ENCODE measurements at regions not wholly inside any gene's neighbourhood (a gene's known extent, or its start where the extent isn't known, plus 50 kb on each side); places are given as distances from the start of the nearest gene placed in this dataset.

DNA sequence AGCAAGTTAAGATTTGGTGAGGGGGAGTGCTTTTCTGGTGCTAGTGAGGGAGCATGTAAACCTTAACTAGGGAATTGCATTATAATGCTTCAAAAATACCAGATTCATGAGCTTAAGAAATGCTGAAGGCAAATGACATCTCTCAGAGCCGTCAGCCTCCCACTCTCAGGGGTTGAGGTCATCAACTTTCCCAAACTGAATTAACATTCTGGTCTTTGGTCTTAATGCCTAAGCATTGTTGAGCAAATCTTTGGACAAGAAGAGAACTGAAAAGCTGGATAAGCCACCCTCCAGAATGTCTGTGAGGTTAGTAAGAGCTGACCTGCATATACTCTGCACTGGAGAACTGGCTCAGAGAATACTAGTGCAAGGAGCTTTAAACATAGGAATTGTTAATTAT lies 124.9 kb upstream of the GAP43 start:
- H3K27ac ChIP-seq (ENCODE audit: low read depth in 2 of 2, low read length in 1 of 2): no peak overlapping the region
- H3K9me3 ChIP-seq (ENCODE audit: control insufficient read depth in 2 of 2, insufficient read depth in 1 of 2, low read depth in 1 of 2, low read length in 1 of 2): no peaks in the 10 kb centered on the region
- no peak overlapping the region for H3K4me3 ChIP-seq (ENCODE audit: low read depth in 1 of 2, low read length in 2 of 2)
- no peaks in the 10 kb centered on the region for H3K27me3 ChIP-seq (ENCODE audit: control insufficient read depth in 1 of 2, insufficient read depth in 2 of 2, low read length in 2 of 2)
- H3K4me1 ChIP-seq (ENCODE audit: control insufficient read depth in 2 of 2, insufficient read depth in 2 of 2, low read length in 1 of 2): no peaks in the 10 kb centered on the region
- H3K36me3 ChIP-seq (ENCODE audit: control insufficient read depth in 2 of 2, insufficient read depth in 2 of 2, low read length in 1 of 2): no peaks in the 10 kb centered on the region
- 71 to 79% methylated on average over 1 of the region's 1 CpG for WGBS, 2 donors

DNA sequence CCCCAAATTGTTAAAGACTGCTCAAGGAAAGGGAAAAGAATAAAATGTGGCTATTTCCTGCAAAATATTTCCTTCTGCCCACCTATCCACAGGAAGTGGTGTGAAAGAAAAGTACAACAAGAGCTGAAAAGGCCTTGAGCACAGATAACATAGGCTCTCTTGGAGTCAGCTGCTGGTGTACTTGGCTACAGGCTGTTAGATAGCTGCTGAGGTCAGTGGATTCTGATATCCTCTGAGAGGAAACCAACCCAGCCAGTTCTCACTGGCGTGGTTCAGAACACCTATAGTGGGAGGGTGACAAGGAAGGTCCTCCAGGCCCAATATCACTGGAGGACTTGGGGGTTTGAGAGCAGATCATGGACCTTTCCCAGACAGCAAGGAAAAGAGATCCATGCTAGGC lies 124.4 kb upstream of the GAP43 start:
- Histone ChIP-seq H3K4me3 (ENCODE audit: low read depth in 1 of 2, low read length in 2 of 2) (no peak overlapping the region), H3K27me3 (ENCODE audit: control insufficient read depth in 1 of 2, insufficient read depth in 2 of 2, low read length in 2 of 2) (no peaks in the 10 kb centered on the region), H3K4me1 (ENCODE audit: control insufficient read depth in 2 of 2, insufficient read depth in 2 of 2, low read length in 1 of 2) (no peaks in the 10 kb centered on the region), H3K9me3 (ENCODE audit: control insufficient read depth in 2 of 2, insufficient read depth in 1 of 2, low read depth in 1 of 2, low read length in 1 of 2) (no peaks in the 10 kb centered on the region), H3K36me3 (ENCODE audit: control insufficient read depth in 2 of 2, insufficient read depth in 2 of 2, low read length in 1 of 2) (no peaks in the 10 kb centered on the region), H3K27ac (ENCODE audit: low read depth in 2 of 2, low read length in 1 of 2) (no peak overlapping the region)
- WGBS, 2 donors: 58 to 63% methylated on average over 1 of the region's 1 CpG

DNA sequence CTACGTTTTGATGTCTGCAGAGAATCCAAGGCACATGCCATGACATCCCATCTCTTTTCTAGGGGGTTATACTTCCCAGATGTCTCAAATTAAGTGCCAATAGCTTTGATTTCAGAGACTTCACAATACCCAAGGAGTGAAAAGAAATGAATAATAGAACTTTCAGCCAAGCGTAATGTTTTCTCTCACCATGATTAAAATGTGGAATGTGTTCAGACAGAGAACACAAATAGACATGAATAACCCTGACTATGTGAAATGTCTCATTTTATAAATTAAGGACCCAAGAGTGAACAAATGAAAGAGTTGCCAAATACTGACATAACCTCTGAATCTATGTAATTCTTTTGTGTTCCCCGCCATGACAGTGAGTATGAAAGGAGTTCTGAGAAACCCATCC lies 123.6 kb upstream of the GAP43 start:
- H3K4me3 ChIP-seq (ENCODE audit: low read depth in 1 of 2, low read length in 2 of 2): no peak overlapping the region
- no peak overlapping the region for H3K27ac ChIP-seq (ENCODE audit: low read depth in 2 of 2, low read length in 1 of 2)
- WGBS, 2 donors: 75 to 84% methylated on average over 3 of the region's 3 CpGs
- H3K9me3 ChIP-seq (ENCODE audit: control insufficient read depth in 2 of 2, insufficient read depth in 1 of 2, low read depth in 1 of 2, low read length in 1 of 2): no peaks in the 10 kb centered on the region
- H3K4me1 ChIP-seq (ENCODE audit: control insufficient read depth in 2 of 2, insufficient read depth in 2 of 2, low read length in 1 of 2): no peaks in the 10 kb centered on the region
- H3K27me3 ChIP-seq (ENCODE audit: control insufficient read depth in 1 of 2, insufficient read depth in 2 of 2, low read length in 2 of 2): no peaks in the 10 kb centered on the region
- no peaks in the 10 kb centered on the region for H3K36me3 ChIP-seq (ENCODE audit: control insufficient read depth in 2 of 2, insufficient read depth in 2 of 2, low read length in 1 of 2)

DNA sequence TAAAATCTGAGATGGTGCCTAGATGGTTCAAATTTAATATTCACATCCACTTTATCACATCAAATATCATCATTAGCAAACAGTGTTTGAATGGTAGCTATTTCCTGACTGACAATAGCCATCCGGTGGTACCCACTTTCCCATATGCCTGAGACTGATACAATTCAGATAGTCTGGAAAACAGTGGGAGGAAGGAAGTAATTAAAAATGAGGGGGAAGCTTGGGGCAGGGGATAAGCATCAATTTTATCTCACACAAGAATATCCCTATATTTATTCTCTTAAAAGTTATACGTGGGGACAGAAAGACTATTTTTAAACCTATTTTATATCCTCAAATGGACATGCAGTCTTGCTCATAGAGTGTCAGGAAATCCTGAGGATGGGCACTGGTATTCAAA lies 122.5 kb upstream of the GAP43 start:
- no peaks in the 10 kb centered on the region for H3K4me1 ChIP-seq (ENCODE audit: control insufficient read depth in 2 of 2, insufficient read depth in 2 of 2, low read length in 1 of 2)
- no peak overlapping the region for H3K4me3 ChIP-seq (ENCODE audit: low read depth in 1 of 2, low read length in 2 of 2)
- no peak overlapping the region for H3K27ac ChIP-seq (ENCODE audit: low read depth in 2 of 2, low read length in 1 of 2)
- H3K27me3 ChIP-seq (ENCODE audit: control insufficient read depth in 1 of 2, insufficient read depth in 2 of 2, low read length in 2 of 2): no peaks in the 10 kb centered on the region
- 35 to 50% methylated on average over 2 of the region's 2 CpGs for WGBS, 2 donors
- no peaks in the 10 kb centered on the region for H3K36me3 ChIP-seq (ENCODE audit: control insufficient read depth in 2 of 2, insufficient read depth in 2 of 2, low read length in 1 of 2)
- H3K9me3 ChIP-seq (ENCODE audit: control insufficient read depth in 2 of 2, insufficient read depth in 1 of 2, low read depth in 1 of 2, low read length in 1 of 2): peaks cover 0 to 3% of the 10 kb centered on the region in 2 donors

DNA sequence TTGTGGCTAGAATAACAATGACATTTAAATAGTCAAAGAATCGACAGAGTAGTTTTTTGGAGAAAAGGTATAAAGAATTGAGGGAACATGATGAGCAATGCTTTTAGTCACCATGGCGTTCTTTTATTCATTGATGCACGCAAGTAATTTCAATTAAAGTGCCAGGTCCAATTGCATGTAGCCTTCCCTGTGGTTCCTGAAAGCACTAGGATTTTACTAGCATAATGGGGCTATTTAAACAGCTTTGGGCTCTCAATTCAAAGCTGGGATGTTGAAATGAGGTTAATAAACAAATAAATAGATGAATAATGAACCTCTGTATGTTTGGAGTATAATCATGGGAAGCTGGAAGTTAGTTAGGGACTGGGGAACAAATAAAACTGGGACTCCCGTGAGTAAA lies 121.2 kb upstream of the GAP43 start:
- H3K36me3 ChIP-seq (ENCODE audit: control insufficient read depth in 2 of 2, insufficient read depth in 2 of 2, low read length in 1 of 2): no peaks in the 10 kb centered on the region
- no peak overlapping the region for H3K4me3 ChIP-seq (ENCODE audit: low read depth in 1 of 2, low read length in 2 of 2)
- no peak overlapping the region for H3K27ac ChIP-seq (ENCODE audit: low read depth in 2 of 2, low read length in 1 of 2)
- H3K9me3 ChIP-seq (ENCODE audit: control insufficient read depth in 2 of 2, insufficient read depth in 1 of 2, low read depth in 1 of 2, low read length in 1 of 2): peaks cover 0 to 3% of the 10 kb centered on the region in 2 donors
- 79 to 82% methylated on average over 4 of the region's 4 CpGs for WGBS, 2 donors
- H3K4me1 ChIP-seq (ENCODE audit: control insufficient read depth in 2 of 2, insufficient read depth in 2 of 2, low read length in 1 of 2): no peaks in the 10 kb centered on the region
- H3K27me3 ChIP-seq (ENCODE audit: control insufficient read depth in 1 of 2, insufficient read depth in 2 of 2, low read length in 2 of 2): no peaks in the 10 kb centered on the region

DNA sequence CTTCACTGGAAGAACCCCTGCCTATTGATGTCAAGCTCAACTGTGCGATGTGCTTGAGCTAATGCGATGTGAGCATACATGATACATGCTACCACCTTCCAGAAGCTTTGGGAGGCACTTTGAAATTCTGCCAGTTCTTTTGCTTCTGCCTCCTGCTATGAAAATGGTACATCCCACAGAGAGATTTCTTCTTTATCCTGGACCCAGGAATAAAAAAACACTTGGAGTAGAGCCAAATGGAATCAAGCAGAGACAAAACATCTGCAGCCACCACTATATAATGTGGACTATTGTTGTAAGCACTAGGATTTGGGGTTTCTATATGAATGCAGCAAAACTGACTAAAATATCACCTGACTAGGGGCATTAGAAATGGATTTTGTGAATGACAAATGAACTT lies 119.9 kb upstream of the GAP43 start:
- WGBS, 2 donors: 75 to 89% methylated on average over 2 of the region's 2 CpGs

DNA sequence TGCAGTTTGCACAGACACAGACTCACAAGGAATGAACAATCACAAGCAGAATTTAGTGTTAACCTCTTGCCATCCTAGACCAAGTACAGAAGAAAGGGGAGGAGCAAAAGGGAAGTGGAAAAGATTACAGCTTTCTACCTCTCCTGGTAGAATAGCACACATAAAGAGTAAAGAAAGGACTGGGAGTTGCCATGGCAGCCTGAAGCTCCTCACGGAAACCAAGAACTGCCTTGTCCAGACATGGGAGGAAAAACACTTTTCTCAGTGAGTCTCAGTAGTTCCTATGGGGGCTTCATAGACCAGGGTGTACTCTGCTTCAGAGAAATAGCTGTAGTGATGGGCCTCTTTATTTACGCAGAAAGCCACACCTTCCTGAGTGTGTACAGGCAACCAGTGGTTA lies 114.7 kb upstream of the GAP43 start:
- peaks cover 0 to 4% of the 10 kb centered on the region in 2 donors for H3K27me3 ChIP-seq (ENCODE audit: control insufficient read depth in 1 of 2, insufficient read depth in 2 of 2, low read length in 2 of 2)
- peaks cover 0 to 3% of the 10 kb centered on the region in 2 donors for H3K9me3 ChIP-seq (ENCODE audit: control insufficient read depth in 2 of 2, insufficient read depth in 1 of 2, low read depth in 1 of 2, low read length in 1 of 2)
- H3K4me3 ChIP-seq (ENCODE audit: low read depth in 1 of 2, low read length in 2 of 2): no peak overlapping the region
- peaks cover 0 to 3% of the 10 kb centered on the region in 2 donors for H3K4me1 ChIP-seq (ENCODE audit: control insufficient read depth in 2 of 2, insufficient read depth in 2 of 2, low read length in 1 of 2)
- no peak overlapping the region for H3K27ac ChIP-seq (ENCODE audit: low read depth in 2 of 2, low read length in 1 of 2)
- 75% methylated on average over 2 of the region's 2 CpGs for WGBS, 2 donors
- no peaks in the 10 kb centered on the region for H3K36me3 ChIP-seq (ENCODE audit: control insufficient read depth in 2 of 2, insufficient read depth in 2 of 2, low read length in 1 of 2)

More for the DNA sequence above, 119.9 kb upstream of the GAP43 start:
- Histone ChIP-seq H3K9me3 (ENCODE audit: control insufficient read depth in 2 of 2, insufficient read depth in 1 of 2, low read depth in 1 of 2, low read length in 1 of 2) (peaks cover 0 to 3% of the 10 kb centered on the region in 2 donors), H3K4me3 (ENCODE audit: low read depth in 1 of 2, low read length in 2 of 2) (no peak overlapping the region), H3K36me3 (ENCODE audit: control insufficient read depth in 2 of 2, insufficient read depth in 2 of 2, low read length in 1 of 2) (no peaks in the 10 kb centered on the region), H3K27me3 (ENCODE audit: control insufficient read depth in 1 of 2, insufficient read depth in 2 of 2, low read length in 2 of 2) (no peaks in the 10 kb centered on the region), H3K27ac (ENCODE audit: low read depth in 2 of 2, low read length in 1 of 2) (no peak overlapping the region), H3K4me1 (ENCODE audit: control insufficient read depth in 2 of 2, insufficient read depth in 2 of 2, low read length in 1 of 2) (no peaks in the 10 kb centered on the region)

DNA sequence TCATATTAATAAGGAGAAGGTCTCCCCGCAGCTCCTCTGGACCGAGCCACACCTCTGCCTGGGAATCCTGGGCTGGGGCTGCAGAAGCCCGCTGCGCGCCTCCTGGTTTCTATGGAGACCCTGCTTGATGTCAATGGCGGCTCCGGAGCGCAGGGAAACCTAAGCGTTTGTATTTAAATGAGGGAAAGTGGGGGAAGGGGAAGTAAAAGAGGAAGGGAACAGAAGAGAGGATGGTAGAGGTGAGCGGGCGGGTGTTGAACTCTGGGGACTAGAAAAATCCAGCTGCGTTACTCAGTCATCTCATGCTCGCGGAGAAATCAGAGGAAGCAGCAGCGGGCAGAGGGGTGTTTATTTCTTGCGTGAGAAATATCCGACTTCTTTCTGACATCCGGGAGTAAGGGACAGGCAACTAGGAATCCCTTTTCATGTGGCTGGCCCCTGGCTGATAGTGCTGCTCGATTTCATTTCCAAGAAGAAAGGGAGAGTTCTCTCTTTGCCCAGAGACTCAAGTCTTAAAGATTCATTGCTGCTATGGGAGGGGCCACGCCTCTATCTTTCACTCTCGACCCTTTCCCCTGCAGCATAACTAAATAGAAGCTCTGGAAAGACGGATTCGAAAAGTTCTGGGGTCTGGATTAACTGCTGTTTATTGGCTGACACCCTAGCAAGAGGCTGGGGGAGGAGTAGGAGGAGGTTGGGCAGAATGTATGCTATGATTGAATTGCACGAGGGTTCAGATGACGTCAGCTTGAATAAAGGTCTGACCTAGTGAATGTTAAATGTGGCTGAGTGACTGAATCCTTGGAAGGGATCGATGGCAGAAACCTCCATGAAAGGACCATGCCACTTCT lies 110.5 kb upstream of the GAP43 start:
- Histone ChIP-seq H3K4me1 (ENCODE audit: control insufficient read depth in 2 of 2, insufficient read depth in 2 of 2, low read length in 1 of 2) (peaks cover 2 to 3% of the 10 kb centered on the region in 2 donors), H3K4me3 (ENCODE audit: low read depth in 1 of 2, low read length in 2 of 2) (peak overlapping the region; percentile 9 to 44), H3K27ac (ENCODE audit: low read depth in 2 of 2, low read length in 1 of 2) (no peak overlapping the region), H3K9me3 (ENCODE audit: control insufficient read depth in 2 of 2, insufficient read depth in 1 of 2, low read depth in 1 of 2, low read length in 1 of 2) (no peaks in the 10 kb centered on the region), H3K36me3 (ENCODE audit: control insufficient read depth in 2 of 2, insufficient read depth in 2 of 2, low read length in 1 of 2) (no peaks in the 10 kb centered on the region), H3K27me3 (ENCODE audit: control insufficient read depth in 1 of 2, insufficient read depth in 2 of 2, low read length in 2 of 2) (peaks cover 0 to 4% of the 10 kb centered on the region in 2 donors)
- WGBS, 2 donors: 0 to 1% methylated on average over 26 of the region's 26 CpGs

DNA sequence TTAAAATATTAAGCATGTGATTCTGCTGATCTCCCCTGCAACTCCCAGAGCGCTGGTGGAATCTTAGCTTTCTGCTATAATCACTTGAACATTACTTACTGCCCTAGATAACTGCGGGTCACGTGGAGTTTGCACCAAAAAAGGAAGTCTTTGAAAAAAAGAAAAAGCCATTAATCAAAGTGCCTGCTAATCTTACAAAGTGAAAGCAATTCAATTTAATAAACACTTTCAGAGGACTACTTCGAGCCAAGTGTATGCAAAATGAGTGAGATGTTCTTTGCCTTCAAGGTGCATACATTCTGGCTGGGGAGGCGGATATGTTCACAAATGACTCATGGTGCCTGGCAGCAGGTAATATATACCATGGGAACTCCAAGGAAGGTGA lies 109.9 kb upstream of the GAP43 start:
- H3K4me3 ChIP-seq (ENCODE audit: low read depth in 1 of 2, low read length in 2 of 2): peak overlapping the region in 1 of 2 donors; percentile 44

DNA sequence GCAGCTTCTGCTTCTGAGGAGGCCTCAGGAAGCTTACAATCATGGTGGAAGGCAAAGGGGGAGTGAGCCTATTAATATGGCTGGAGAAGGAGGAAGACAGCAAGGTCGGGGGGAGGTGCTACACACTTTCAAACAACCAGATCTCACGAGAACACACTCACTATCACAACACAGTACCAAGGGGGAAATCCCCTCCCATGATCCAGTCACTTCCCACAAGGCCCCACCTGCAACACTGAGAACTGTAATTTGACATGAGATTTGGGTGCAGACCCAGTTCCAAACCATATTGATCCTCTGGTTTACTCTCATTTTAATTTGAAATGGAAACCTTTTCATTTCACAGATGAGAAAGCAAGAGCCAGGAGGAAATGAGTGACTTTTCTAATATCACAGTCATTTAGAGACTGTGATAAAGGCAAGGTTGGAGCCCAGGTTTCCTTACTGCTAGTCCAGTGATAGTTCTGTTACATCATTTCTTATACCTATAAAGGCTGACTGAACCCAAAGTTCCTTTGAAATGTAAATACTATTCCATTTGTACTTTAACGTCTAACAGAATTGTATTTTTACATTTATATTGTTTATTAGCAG lies 105.8 kb upstream of the GAP43 start:
- Histone ChIP-seq H3K27me3 (ENCODE audit: control insufficient read depth in 1 of 2, insufficient read depth in 2 of 2, low read length in 2 of 2) (no peaks in the 10 kb centered on the region), H3K36me3 (ENCODE audit: control insufficient read depth in 2 of 2, insufficient read depth in 2 of 2, low read length in 1 of 2) (no peaks in the 10 kb centered on the region), H3K4me1 (ENCODE audit: control insufficient read depth in 2 of 2, insufficient read depth in 2 of 2, low read length in 1 of 2) (peaks cover 0 to 2% of the 10 kb centered on the region in 2 donors), H3K9me3 (ENCODE audit: control insufficient read depth in 2 of 2, insufficient read depth in 1 of 2, low read depth in 1 of 2, low read length in 1 of 2) (no peaks in the 10 kb centered on the region), H3K27ac (ENCODE audit: low read depth in 2 of 2, low read length in 1 of 2) (no peak overlapping the region), H3K4me3 (ENCODE audit: low read depth in 1 of 2, low read length in 2 of 2) (no peak overlapping the region)
- 73 to 76% methylated on average over 3 of the region's 3 CpGs for WGBS, 2 donors

More for the DNA sequence above, 109.9 kb upstream of the GAP43 start:
- no peaks in the 10 kb centered on the region for H3K36me3 ChIP-seq (ENCODE audit: control insufficient read depth in 2 of 2, insufficient read depth in 2 of 2, low read length in 1 of 2)
- WGBS, 2 donors: 14 to 16% methylated on average over 5 of the region's 5 CpGs
- H3K27ac ChIP-seq (ENCODE audit: low read depth in 2 of 2, low read length in 1 of 2): no peak overlapping the region
- no peaks in the 10 kb centered on the region for H3K9me3 ChIP-seq (ENCODE audit: control insufficient read depth in 2 of 2, insufficient read depth in 1 of 2, low read depth in 1 of 2, low read length in 1 of 2)
- peaks cover 0 to 4% of the 10 kb centered on the region in 2 donors for H3K27me3 ChIP-seq (ENCODE audit: control insufficient read depth in 1 of 2, insufficient read depth in 2 of 2, low read length in 2 of 2)
- H3K4me1 ChIP-seq (ENCODE audit: control insufficient read depth in 2 of 2, insufficient read depth in 2 of 2, low read length in 1 of 2): peaks cover 2 to 3% of the 10 kb centered on the region in 2 donors

All from esophagus (tissue), 2 donors.